ENCODE measurements at regions not wholly inside any gene's neighbourhood (a gene's known extent, or its start where the extent isn't known, plus 50 kb on each side); places are given as distances from the start of the nearest gene placed in this dataset.
"Not testable (repeated sequence)": the region's sequence is repeated elsewhere in the genome, so short reads cannot be mapped to it uniquely, and the experiment has no call there.

- TF ChIP-seq POLR2A, CTCF (IDR thresholded peaks at IDR 0.05): not testable (repeated sequence)
Observed at GRCh38 chr7:150047772-150048171, 174.0 kb downstream of the ATP6V0E2 start.
